Sigmoid colon (tissue), 4 donors: ENCODE measurements at regions not wholly inside any gene's neighbourhood (a gene's known extent, or its start where the extent isn't known, plus 50 kb on each side); places are given as distances from the start of the nearest gene placed in this dataset.

ENCODE experiments used
- EP300 ChIP-seq, 4 donors: sonication (generic); formaldehyde crosslinking; IDR thresholded peaks; one replicate each; pipeline ENCODE4 v1.6.1; 2017; ENCODE audit warnings: antibody characterized with exemption in 4 of 4
- POLR2A ChIP-seq, 2 donors: fragments of 450-650 bp; IDR thresholded peaks; one replicate each; pipeline ENCODE4 v1.6.1; 2016; ENCODE audit warnings: antibody characterized with exemption in 2 of 2, mild to moderate bottlenecking in 2 of 2, moderate library complexity in 2 of 2
- POLR2AphosphoS5 ChIP-seq, 4 donors: sonication (generic); formaldehyde crosslinking; IDR thresholded peaks; one replicate each; pipeline ENCODE4 v1.6.1; 2017; ENCODE audit warnings: antibody characterized with exemption in 4 of 4
- TF ChIP-seq, protein P1 (sequence below), 4 experiments: fragments of 450-650 bp in 3 of 4; fragments of 200-600 bp in 1 of 4; IDR thresholded peaks; one replicate each; pipeline ENCODE4 v1.5.1; 2016 to 2019; ENCODE audit warnings: antibody characterized with exemption in 4 of 4, mild to moderate bottlenecking in 3 of 4, moderate library complexity in 2 of 4

GRCh38 chr9:1869843-1870242 is 145.3 kb upstream of the SMARCA2 start:
- TF ChIP-seq, protein P1, sequence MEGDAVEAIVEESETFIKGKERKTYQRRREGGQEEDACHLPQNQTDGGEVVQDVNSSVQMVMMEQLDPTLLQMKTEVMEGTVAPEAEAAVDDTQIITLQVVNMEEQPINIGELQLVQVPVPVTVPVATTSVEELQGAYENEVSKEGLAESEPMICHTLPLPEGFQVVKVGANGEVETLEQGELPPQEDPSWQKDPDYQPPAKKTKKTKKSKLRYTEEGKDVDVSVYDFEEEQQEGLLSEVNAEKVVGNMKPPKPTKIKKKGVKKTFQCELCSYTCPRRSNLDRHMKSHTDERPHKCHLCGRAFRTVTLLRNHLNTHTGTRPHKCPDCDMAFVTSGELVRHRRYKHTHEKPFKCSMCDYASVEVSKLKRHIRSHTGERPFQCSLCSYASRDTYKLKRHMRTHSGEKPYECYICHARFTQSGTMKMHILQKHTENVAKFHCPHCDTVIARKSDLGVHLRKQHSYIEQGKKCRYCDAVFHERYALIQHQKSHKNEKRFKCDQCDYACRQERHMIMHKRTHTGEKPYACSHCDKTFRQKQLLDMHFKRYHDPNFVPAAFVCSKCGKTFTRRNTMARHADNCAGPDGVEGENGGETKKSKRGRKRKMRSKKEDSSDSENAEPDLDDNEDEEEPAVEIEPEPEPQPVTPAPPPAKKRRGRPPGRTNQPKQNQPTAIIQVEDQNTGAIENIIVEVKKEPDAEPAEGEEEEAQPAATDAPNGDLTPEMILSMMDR (IDR thresholded peaks at IDR 0.05): peak in 1 of 4 experiments; percentile 18
- TF ChIP-seq POLR2A (IDR thresholded peaks at IDR 0.05): no peak
- no peak for TF ChIP-seq POLR2AphosphoS5 (IDR thresholded peaks at IDR 0.05)
- no peak for TF ChIP-seq EP300 (IDR thresholded peaks at IDR 0.05)
